ENCODE measurements at regions not wholly inside any gene's neighbourhood (a gene's known extent, or its start where the extent isn't known, plus 50 kb on each side); places are given as distances from the start of the nearest gene placed in this dataset.

DNA sequence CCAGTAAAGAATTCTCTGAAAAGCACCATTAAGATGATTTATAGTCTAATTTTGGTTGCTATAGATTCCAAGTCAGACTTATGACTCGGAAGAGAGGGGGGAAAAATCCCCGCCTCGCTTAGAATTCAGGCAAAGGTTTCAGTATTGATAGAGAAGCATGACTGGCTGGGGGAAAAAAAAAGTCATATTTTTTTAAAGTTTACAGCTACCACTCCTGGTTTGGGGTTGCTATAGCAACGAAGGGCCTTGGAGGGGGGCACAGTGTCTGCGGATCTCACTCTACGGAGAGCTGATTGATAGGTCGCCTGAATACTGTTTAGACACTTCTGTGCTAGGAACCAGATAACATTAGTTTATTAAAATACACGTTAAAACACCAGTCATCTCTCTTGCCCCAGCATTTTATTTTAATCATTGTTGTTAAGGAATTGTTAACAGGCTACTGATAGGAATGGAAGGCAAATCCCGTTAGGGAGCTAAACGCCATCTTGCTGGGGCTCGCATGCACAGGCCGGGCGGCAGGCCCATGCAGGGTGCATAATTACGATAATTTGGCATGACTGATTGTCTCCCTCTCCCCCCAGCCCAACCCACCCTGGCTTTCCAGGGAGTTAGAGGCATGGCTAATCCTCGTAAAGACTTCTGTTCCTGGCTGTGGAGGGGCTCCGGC, 380.0 kb upstream of the XYLT1 start:
- TF ChIP-seq, protein P1, sequence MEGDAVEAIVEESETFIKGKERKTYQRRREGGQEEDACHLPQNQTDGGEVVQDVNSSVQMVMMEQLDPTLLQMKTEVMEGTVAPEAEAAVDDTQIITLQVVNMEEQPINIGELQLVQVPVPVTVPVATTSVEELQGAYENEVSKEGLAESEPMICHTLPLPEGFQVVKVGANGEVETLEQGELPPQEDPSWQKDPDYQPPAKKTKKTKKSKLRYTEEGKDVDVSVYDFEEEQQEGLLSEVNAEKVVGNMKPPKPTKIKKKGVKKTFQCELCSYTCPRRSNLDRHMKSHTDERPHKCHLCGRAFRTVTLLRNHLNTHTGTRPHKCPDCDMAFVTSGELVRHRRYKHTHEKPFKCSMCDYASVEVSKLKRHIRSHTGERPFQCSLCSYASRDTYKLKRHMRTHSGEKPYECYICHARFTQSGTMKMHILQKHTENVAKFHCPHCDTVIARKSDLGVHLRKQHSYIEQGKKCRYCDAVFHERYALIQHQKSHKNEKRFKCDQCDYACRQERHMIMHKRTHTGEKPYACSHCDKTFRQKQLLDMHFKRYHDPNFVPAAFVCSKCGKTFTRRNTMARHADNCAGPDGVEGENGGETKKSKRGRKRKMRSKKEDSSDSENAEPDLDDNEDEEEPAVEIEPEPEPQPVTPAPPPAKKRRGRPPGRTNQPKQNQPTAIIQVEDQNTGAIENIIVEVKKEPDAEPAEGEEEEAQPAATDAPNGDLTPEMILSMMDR (IDR thresholded peaks at IDR 0.05) = no peak
- no peak for TF ChIP-seq EP300 (IDR thresholded peaks at IDR 0.05)
- TF ChIP-seq POLR2A (IDR thresholded peaks at IDR 0.05) = no peak

Measured in gastroesophageal sphincter (tissue), 3 donors.